Ishikawa (cell line): ENCODE measurements at regions not wholly inside any gene's neighbourhood (a gene's known extent, or its start where the extent isn't known, plus 50 kb on each side); places are given as distances from the start of the nearest gene placed in this dataset.

Experiments
- CREB1 ChIP-seq: IDR thresholded peaks from 2 replicates; pipeline ENCODE4 v1.6.1; 2012; ENCODE audit warnings: low read depth
- EP300 ChIP-seq: IDR thresholded peaks from 2 replicates; pipeline ENCODE4 v1.6.1; 2012; ENCODE audit warnings: borderline replicate concordance
- FOXM1 ChIP-seq: IDR thresholded peaks from 2 replicates; pipeline ENCODE4 v1.6.1; 2012; ENCODE audit warnings: low read depth, borderline replicate concordance
- TCF12 ChIP-seq: IDR thresholded peaks from 2 replicates; pipeline ENCODE4 v1.6.1; 2012; ENCODE audit warnings: low read depth
- TEAD4 ChIP-seq: IDR thresholded peaks from 2 replicates; pipeline ENCODE4 v1.6.1; 2012
- YY1 ChIP-seq: IDR thresholded peaks from 2 replicates; pipeline ENCODE4 v1.6.1; 2012; ENCODE audit warnings: low read depth
- TF ChIP-seq, protein P1 (sequence below): IDR thresholded peaks from 2 replicates; pipeline ENCODE4 v1.6.1; 2012; ENCODE audit warnings: low read depth, mild to moderate bottlenecking
- TF ChIP-seq, protein P2 (sequence below): IDR thresholded peaks from 2 replicates; pipeline ENCODE4 v1.6.1; 2012

DNA sequence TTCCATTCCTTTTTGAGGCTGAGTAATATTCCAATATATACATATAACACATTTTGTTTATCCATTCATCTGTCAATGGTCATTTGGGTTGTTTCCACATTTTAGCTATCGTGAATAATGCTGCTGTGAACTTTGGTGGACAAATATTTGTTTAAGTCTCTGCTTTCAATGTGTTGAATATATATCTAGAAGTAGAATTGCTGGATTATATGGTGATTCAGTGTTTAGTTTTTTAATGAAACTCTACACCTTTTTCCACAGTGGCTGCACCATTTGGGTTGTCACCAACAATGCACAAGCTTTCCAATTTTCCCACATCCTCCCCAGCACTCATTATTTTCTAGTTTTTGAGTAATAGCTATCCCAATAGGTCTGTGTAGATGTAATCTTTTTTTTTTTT lies 69.5 kb downstream of the ACTBL2 start:
- TF ChIP-seq TCF12, result no peak
- TF ChIP-seq, protein P1, sequence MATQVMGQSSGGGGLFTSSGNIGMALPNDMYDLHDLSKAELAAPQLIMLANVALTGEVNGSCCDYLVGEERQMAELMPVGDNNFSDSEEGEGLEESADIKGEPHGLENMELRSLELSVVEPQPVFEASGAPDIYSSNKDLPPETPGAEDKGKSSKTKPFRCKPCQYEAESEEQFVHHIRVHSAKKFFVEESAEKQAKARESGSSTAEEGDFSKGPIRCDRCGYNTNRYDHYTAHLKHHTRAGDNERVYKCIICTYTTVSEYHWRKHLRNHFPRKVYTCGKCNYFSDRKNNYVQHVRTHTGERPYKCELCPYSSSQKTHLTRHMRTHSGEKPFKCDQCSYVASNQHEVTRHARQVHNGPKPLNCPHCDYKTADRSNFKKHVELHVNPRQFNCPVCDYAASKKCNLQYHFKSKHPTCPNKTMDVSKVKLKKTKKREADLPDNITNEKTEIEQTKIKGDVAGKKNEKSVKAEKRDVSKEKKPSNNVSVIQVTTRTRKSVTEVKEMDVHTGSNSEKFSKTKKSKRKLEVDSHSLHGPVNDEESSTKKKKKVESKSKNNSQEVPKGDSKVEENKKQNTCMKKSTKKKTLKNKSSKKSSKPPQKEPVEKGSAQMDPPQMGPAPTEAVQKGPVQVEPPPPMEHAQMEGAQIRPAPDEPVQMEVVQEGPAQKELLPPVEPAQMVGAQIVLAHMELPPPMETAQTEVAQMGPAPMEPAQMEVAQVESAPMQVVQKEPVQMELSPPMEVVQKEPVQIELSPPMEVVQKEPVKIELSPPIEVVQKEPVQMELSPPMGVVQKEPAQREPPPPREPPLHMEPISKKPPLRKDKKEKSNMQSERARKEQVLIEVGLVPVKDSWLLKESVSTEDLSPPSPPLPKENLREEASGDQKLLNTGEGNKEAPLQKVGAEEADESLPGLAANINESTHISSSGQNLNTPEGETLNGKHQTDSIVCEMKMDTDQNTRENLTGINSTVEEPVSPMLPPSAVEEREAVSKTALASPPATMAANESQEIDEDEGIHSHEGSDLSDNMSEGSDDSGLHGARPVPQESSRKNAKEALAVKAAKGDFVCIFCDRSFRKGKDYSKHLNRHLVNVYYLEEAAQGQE, result no peak
- TF ChIP-seq, protein P2, sequence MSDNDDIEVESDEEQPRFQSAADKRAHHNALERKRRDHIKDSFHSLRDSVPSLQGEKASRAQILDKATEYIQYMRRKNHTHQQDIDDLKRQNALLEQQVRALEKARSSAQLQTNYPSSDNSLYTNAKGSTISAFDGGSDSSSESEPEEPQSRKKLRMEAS, result no peak
- TF ChIP-seq CREB1, result no peak
- no peak for TF ChIP-seq TEAD4
- no peak for TF ChIP-seq FOXM1
- no peak for TF ChIP-seq YY1
- no peak for TF ChIP-seq EP300
